Fibroblast of lung (primary cell): ENCODE measurements at regions not wholly inside any gene's neighbourhood (a gene's known extent, or its start where the extent isn't known, plus 50 kb on each side); places are given as distances from the start of the nearest gene placed in this dataset.
A peak's percentile ranks its signal among the peaks of the same experiment; 100 is the strongest.

Experiments
- DNase-seq, 2 donors: peaks; one replicate each; pipeline versions ENCODE4 v3.0.0 to v3.0.0-alpha.2; 2010; ENCODE audit warnings: low read depth in 2 of 2
- H2AFZ ChIP-seq: 2 replicates; pipeline ENCODE4 v1.5.1; 2012; ENCODE audit warnings: low read length, control low read depth, inconsistent platforms
- H3K27ac ChIP-seq: 2 replicates; pipeline ENCODE4 v1.5.1; 2011; ENCODE audit warnings: low read length, control low read depth; ENCODE audit not compliant: insufficient read depth
- H3K27me3 ChIP-seq: 2 replicates; pipeline ENCODE4 v1.5.1; 2011; ENCODE audit warnings: mild to moderate bottlenecking, low read length; ENCODE audit not compliant: control insufficient read depth, insufficient read depth
- H3K36me3 ChIP-seq: 2 replicates; pipeline ENCODE4 v1.5.1; 2011; ENCODE audit warnings: low read length; ENCODE audit not compliant: control insufficient read depth, insufficient read depth
- H3K4me1 ChIP-seq: 2 replicates; pipeline ENCODE4 v1.5.1; 2011; ENCODE audit warnings: low read length; ENCODE audit not compliant: control insufficient read depth, insufficient read depth; ENCODE audit errors: extremely low read depth
- H3K4me2 ChIP-seq: 2 replicates; pipeline ENCODE4 v1.5.1; 2011; ENCODE audit warnings: low read length, control low read depth; ENCODE audit not compliant: insufficient read depth; ENCODE audit errors: extremely low read depth
- H3K4me3 ChIP-seq, 4 experiments: fragments of 200-600 bp in 1 of 4; sonication (generic) in 1 of 4; replicated peaks in 1 of 4; 2 replicates each; pipeline ENCODE4 v1.5.1; 2011 to 2016; ENCODE audit warnings: low read length in 4 of 4, low read depth in 3 of 4, mild to moderate bottlenecking in 3 of 4, control low read depth in 2 of 4, inconsistent platforms in 1 of 4, mixed read lengths in 1 of 4; ENCODE audit not compliant: insufficient read depth in 1 of 4; ENCODE audit errors: control extremely low read depth in 1 of 4
- H3K79me2 ChIP-seq: 2 replicates; pipeline ENCODE4 v1.5.1; 2012; ENCODE audit warnings: mild to moderate bottlenecking, low read length, inconsistent platforms; ENCODE audit not compliant: control insufficient read depth, insufficient read depth
- H3K9ac ChIP-seq: 2 replicates; pipeline ENCODE4 v1.5.1; 2011; ENCODE audit warnings: mild to moderate bottlenecking, low read length, control low read depth; ENCODE audit not compliant: insufficient read depth
- H3K9me3 ChIP-seq: 2 replicates; pipeline ENCODE4 v1.5.1; 2012; ENCODE audit warnings: low read depth, low read length; ENCODE audit not compliant: control insufficient read depth, insufficient read depth
- H4K20me1 ChIP-seq: 2 replicates; pipeline ENCODE4 v1.5.1; 2011; ENCODE audit warnings: low read length; ENCODE audit not compliant: control insufficient read depth, insufficient read depth; ENCODE audit errors: extremely low read depth
- EZH2 ChIP-seq: IDR thresholded peaks from 2 replicates; pipeline ENCODE4 v1.5.1; 2012; ENCODE audit warnings: low read length, control low read depth, mild to moderate bottlenecking; ENCODE audit errors: missing control alignments
- TF ChIP-seq, protein P1 (sequence below), 2 donors: IDR thresholded peaks in 1 of 2; conservative IDR thresholded peaks in 1 of 2; 1 replicate in 1 of 2; 2 replicates in 1 of 2; pipeline ENCODE4 v1.5.1; 2011 to 2012; ENCODE audit warnings: low read length in 2 of 2, control low read depth in 1 of 2, inconsistent platforms in 1 of 2, low read depth in 1 of 2, mild to moderate bottlenecking in 1 of 2

DNA sequence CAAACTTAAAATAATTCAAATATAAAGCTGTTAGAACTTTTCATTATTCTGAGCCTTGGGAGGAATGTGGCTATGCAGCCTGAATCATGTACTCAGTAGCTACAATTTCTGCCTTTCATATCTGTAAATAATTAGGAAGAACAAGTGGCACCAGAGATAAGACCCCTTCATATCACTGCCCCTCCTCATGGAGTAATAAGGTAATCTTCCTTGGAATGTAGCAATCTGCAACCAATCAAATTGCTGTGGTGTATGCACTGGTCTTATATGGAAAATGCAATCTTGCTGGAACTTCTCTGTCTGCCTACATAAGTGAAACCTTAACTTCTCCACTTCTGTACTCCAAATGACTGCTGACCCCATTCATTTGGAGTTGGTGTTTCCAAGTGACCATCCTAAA lies 104.4 kb upstream of the VANGL1 start:
- H3K27ac ChIP-seq: no peak overlapping the region
- no peak overlapping the region for H3K4me2 ChIP-seq
- no peaks in the 10 kb centered on the region for H4K20me1 ChIP-seq
- H3K4me3 ChIP-seq: no peak overlapping the region
- DNase-seq: peak in 1 of 2 donors; percentile 33
- no peaks in the 10 kb centered on the region for H3K4me1 ChIP-seq
- no peaks in the 10 kb centered on the region for H3K79me2 ChIP-seq
- no peaks in the 10 kb centered on the region for H3K36me3 ChIP-seq
- H3K9me3 ChIP-seq: no peaks in the 10 kb centered on the region
- TF ChIP-seq, protein P1, sequence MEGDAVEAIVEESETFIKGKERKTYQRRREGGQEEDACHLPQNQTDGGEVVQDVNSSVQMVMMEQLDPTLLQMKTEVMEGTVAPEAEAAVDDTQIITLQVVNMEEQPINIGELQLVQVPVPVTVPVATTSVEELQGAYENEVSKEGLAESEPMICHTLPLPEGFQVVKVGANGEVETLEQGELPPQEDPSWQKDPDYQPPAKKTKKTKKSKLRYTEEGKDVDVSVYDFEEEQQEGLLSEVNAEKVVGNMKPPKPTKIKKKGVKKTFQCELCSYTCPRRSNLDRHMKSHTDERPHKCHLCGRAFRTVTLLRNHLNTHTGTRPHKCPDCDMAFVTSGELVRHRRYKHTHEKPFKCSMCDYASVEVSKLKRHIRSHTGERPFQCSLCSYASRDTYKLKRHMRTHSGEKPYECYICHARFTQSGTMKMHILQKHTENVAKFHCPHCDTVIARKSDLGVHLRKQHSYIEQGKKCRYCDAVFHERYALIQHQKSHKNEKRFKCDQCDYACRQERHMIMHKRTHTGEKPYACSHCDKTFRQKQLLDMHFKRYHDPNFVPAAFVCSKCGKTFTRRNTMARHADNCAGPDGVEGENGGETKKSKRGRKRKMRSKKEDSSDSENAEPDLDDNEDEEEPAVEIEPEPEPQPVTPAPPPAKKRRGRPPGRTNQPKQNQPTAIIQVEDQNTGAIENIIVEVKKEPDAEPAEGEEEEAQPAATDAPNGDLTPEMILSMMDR (conservative IDR thresholded peaks at IDR 0.05 in 1 of 2, IDR thresholded peaks at IDR 0.05 in 1 of 2; ENCODE audit: low read depth in 1 of 2, low read length in 2 of 2): no peak
- no peak for TF ChIP-seq EZH2
- H3K27me3 ChIP-seq: no peaks in the 10 kb centered on the region
- H2AFZ ChIP-seq: no peak overlapping the region
- no peak overlapping the region for H3K9ac ChIP-seq

DNA sequence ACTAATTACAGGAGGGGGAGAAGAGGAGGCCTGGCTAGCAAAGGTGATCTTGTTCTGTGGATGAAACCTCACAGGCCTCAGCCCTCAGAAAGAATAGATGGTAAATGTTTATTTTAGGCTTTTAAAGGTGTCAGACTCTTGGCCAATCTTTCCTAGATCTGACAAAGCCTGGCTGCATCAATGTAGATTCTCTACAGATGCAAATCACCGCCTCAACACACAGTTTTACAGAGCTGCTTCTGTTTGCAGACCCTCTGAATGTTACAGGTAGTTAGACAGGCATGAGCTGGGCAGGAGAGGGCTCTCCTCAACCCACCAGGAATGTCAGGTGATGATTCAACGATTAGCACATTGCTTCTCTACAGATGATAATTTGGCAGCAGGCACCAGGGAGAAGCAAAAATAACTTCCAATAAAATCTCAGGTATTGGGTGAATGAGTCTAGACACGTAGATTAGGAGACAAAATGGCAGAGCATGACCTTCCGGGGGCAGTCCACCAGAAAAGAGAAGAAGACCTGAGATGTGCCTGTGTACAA lies 105.4 kb upstream of the VANGL1 start:
- TF ChIP-seq EZH2: no peak
- TF ChIP-seq, protein P1 (conservative IDR thresholded peaks at IDR 0.05 in 1 of 2, IDR thresholded peaks at IDR 0.05 in 1 of 2; ENCODE audit: low read depth in 1 of 2, low read length in 2 of 2): no peak
- Histone ChIP-seq H3K27me3 (no peaks in the 10 kb centered on the region), H3K4me1 (no peaks in the 10 kb centered on the region), H4K20me1 (no peaks in the 10 kb centered on the region), H2AFZ (no peak overlapping the region), H3K9me3 (no peaks in the 10 kb centered on the region), H3K9ac (no peak overlapping the region), H3K4me2 (no peak overlapping the region), H3K36me3 (no peaks in the 10 kb centered on the region), H3K79me2 (no peaks in the 10 kb centered on the region), H3K4me3 (no peak overlapping the region), H3K27ac (no peak overlapping the region)
- DNase-seq: no peak

DNA sequence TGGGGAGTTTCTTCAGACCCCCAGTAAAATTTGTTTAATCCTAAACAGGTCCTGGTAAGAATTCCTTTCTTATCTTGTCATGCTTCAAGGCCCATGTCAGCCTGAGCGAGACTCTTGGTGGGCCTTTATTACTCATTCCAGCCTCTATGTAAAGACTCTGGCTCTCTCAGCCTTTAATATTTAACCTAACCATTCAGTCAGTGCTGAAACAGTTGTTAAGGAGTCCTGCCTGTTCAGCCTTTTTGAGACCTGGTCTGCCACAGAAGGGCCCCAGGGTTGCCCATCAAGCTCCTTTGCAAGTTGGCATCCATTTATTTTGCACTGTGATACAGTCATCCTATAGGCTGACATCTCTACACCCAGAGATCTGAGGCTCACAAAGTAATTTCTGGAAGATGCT lies 107.7 kb upstream of the VANGL1 start:
- H3K9me3 ChIP-seq: no peaks in the 10 kb centered on the region
- no peak overlapping the region for H3K27ac ChIP-seq
- H4K20me1 ChIP-seq: no peaks in the 10 kb centered on the region
- H3K4me2 ChIP-seq: no peak overlapping the region
- TF ChIP-seq, protein P1 (conservative IDR thresholded peaks at IDR 0.05 in 1 of 2, IDR thresholded peaks at IDR 0.05 in 1 of 2; ENCODE audit: low read depth in 1 of 2, low read length in 2 of 2): no peak
- TF ChIP-seq EZH2: no peak
- no peak for DNase-seq
- no peak overlapping the region for H3K4me3 ChIP-seq
- H3K4me1 ChIP-seq: peaks cover 2% of the 10 kb centered on the region
- H3K79me2 ChIP-seq: no peaks in the 10 kb centered on the region
- H3K36me3 ChIP-seq: no peaks in the 10 kb centered on the region
- H2AFZ ChIP-seq: no peak overlapping the region
- H3K27me3 ChIP-seq: no peaks in the 10 kb centered on the region
- no peak overlapping the region for H3K9ac ChIP-seq
